A673 (cell line): ENCODE measurements at regions not wholly inside any gene's neighbourhood (a gene's known extent, or its start where the extent isn't known, plus 50 kb on each side); places are given as distances from the start of the nearest gene placed in this dataset.
A peak's percentile ranks its signal among the peaks of the same experiment; 100 is the strongest.

Experiments
- BruUV-seq: library from RNA; stranded (reverse); fragments of 400-500 nt; replicated peaks from 2 replicates; lab custom pipeline; 2021; lab: Mats Ljungman, UMichigan
- CTCF ChIA-PET: fragments of 300-600 bp; sonication (Branson Sonifier 250); formaldehyde crosslinking; loops from one replicate; lab custom pipeline; 2022; ENCODE audit warnings: antibody characterized with exemption; lab: Charles Lee
- POLR2A ChIA-PET: fragments of 300-600 bp; sonication (Branson Sonifier 250); formaldehyde crosslinking; loops from one replicate; lab custom pipeline; 2022; ENCODE audit warnings: antibody characterized with exemption; ENCODE audit not compliant: low non-redundant PET; lab: Charles Lee
- DNase-seq: peaks from one replicate; pipeline ENCODE4 v3.0.0-alpha.2; 2015; ENCODE audit warnings: low spot score
- H3K27ac ChIP-seq: fragments of 200-600 bp; sonication (generic); 2 replicates; pipeline ENCODE4 v1.5.1; 2016; ENCODE audit warnings: mixed run types, low read depth, mild to moderate bottlenecking, mixed read lengths, antibody characterized with exemption, low read length; ENCODE audit not compliant: poor library complexity, severe bottlenecking
- H3K27me3 ChIP-seq: fragments of 200-600 bp; sonication (generic); replicated peaks from 2 replicates; pipeline ENCODE4 v1.6.1; 2017; ENCODE audit warnings: mixed run types, low read depth, mild to moderate bottlenecking, mixed read lengths, antibody characterized with exemption, low read length; ENCODE audit not compliant: insufficient read depth, poor library complexity
- H3K36me3 ChIP-seq: fragments of 200-600 bp; sonication (generic); 2 replicates; pipeline ENCODE4 v1.6.1; 2016; ENCODE audit warnings: mixed run types, mild to moderate bottlenecking, mixed read lengths, antibody characterized with exemption, low read length; ENCODE audit not compliant: insufficient read depth, poor library complexity, severe bottlenecking
- H3K4me1 ChIP-seq: fragments of 200-600 bp; sonication (generic); 2 replicates; pipeline ENCODE4 v1.6.1; 2017; ENCODE audit warnings: mixed run types, mild to moderate bottlenecking, mixed read lengths, antibody characterized with exemption, low read length; ENCODE audit not compliant: insufficient read depth, poor library complexity, severe bottlenecking
- H3K4me3 ChIP-seq: fragments of 200-600 bp; sonication (generic); 2 replicates; pipeline ENCODE4 v1.5.1; 2016; ENCODE audit warnings: low read depth, mixed run types, mild to moderate bottlenecking, mixed read lengths, low read length; ENCODE audit not compliant: poor library complexity, severe bottlenecking
- H3K9me3 ChIP-seq: fragments of 200-600 bp; sonication (generic); 2 replicates; pipeline ENCODE4 v1.6.1; 2016; ENCODE audit warnings: mixed run types, low read depth, mild to moderate bottlenecking, mixed read lengths, antibody characterized with exemption, low read length; ENCODE audit not compliant: poor library complexity, severe bottlenecking
- EZH2 ChIP-seq: fragments of 200-600 bp; sonication (generic); IDR thresholded peaks from 2 replicates; pipeline ENCODE4 v1.6.1; 2017; ENCODE audit warnings: borderline replicate concordance, low read depth, mild to moderate bottlenecking, mixed read lengths, antibody characterized with exemption, low read length; ENCODE audit not compliant: poor library complexity, severe bottlenecking
- intact Hi-C: fragments of 100-400 bp; cut with micrococcal nuclease; formaldehyde crosslinking; loops from one replicate; pipeline ENCODE4 v1.10.0; 2022; ENCODE audit not compliant: unreplicated experiment
- TF ChIP-seq, protein P1 (sequence below): fragments of 300-800, 200-600 bp; sonication (generic); conservative IDR thresholded peaks from 2 replicates; pipeline ENCODE4 v1.5.1; 2017; ENCODE audit warnings: low read depth, mild to moderate bottlenecking, antibody characterized with exemption, low read length, moderate library complexity, mixed read lengths

DNA sequence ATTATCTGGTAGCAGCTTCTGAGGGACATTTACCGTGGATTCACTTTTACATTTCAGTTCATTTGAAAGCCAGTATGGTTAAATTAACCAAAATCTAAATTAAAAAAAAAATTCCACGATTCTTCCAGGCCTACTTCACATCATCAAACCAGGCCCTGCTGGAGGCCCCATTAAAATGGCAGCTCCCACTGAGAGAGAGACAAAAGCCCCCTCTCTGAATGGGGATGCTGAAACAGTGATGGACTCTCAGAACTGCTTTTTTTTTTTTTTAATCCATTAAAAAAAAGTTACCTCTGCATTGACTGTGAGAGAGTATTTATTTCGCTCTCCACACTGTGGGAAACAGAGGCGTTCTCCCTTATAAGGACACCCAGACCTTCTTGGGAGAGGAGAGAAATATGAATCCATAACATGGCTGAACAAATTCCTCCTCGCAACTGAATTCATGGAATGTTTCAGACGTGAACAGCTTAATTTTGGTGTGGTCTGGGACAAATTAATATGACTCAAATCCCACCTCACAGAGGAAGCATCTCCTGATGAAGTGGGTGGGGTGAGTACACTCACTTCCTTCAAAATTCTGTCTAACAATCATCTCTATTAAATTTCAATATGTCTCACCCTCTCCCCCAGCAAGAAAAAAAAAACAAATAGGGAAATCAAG lies 73.5 kb downstream of the SAMD9 start:
- Histone ChIP-seq H3K36me3 (no peaks in the 10 kb centered on the region), H3K9me3 (no peaks in the 10 kb centered on the region), H3K4me1 (peaks cover 4% of the 10 kb centered on the region), H3K4me3 (no peak overlapping the region), H3K27me3 (no peaks in the 10 kb centered on the region), H3K27ac (no peak overlapping the region)
- CTCF ChIA-PET: interaction anchor here (0.6 kb wide), 1 partner anchor 182 kb away, joined by 3 read pairs; no protein-coding TSS in a partner anchor
- POLR2A ChIA-PET: no interaction called here
- TF ChIP-seq, protein P1, sequence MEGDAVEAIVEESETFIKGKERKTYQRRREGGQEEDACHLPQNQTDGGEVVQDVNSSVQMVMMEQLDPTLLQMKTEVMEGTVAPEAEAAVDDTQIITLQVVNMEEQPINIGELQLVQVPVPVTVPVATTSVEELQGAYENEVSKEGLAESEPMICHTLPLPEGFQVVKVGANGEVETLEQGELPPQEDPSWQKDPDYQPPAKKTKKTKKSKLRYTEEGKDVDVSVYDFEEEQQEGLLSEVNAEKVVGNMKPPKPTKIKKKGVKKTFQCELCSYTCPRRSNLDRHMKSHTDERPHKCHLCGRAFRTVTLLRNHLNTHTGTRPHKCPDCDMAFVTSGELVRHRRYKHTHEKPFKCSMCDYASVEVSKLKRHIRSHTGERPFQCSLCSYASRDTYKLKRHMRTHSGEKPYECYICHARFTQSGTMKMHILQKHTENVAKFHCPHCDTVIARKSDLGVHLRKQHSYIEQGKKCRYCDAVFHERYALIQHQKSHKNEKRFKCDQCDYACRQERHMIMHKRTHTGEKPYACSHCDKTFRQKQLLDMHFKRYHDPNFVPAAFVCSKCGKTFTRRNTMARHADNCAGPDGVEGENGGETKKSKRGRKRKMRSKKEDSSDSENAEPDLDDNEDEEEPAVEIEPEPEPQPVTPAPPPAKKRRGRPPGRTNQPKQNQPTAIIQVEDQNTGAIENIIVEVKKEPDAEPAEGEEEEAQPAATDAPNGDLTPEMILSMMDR: no peak
- no peak for TF ChIP-seq EZH2
- BruUV-seq: no TSS peak
- peak; percentile 61 for DNase-seq
- intact Hi-C loops: no loop called here

DNA sequence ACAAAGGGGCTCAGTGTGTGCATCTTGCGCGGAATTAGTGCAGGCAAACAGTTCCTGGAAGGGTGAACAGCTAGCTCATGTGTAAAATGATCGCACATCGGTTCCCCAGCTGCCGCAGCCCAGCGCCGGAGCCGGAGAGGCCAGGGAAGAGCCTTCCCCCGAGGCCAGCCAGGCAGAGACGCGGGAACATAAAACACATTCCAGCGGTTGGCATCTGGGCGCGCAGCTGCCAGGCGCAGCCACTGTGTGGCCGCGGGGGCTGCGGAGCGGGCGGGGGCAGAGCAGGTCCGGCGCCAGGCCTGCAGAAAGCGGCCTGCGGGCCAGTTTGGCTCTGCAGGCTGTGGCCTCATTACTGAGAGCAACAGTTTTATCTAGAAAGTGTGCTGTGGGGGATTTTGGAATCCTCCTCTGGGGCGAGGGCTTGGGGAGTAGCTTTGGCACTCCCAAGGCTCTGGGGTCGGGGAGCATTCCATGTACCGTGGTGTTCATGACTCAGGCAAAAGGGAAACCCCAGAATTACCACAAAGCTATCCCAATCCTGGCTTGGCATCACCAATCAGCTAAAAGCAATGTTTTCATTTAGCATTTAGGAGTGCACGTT lies 74.3 kb downstream of the SAMD9 start:
- H3K36me3 ChIP-seq: no peaks in the 10 kb centered on the region
- peaks cover 4% of the 10 kb centered on the region for H3K4me1 ChIP-seq
- no peak for TF ChIP-seq EZH2
- TF ChIP-seq, protein P1: no peak
- H3K9me3 ChIP-seq: no peaks in the 10 kb centered on the region
- intact Hi-C loops: no loop called here
- no TSS peak for BruUV-seq
- ChIA-PET POLR2A (no interaction called here), CTCF (interaction anchor here (0.6 kb wide), 1 partner anchor 182 kb away, joined by 3 read pairs; no protein-coding TSS in a partner anchor)
- DNase-seq: peak; percentile 22
- H3K4me3 ChIP-seq: no peak overlapping the region
- no peaks in the 10 kb centered on the region for H3K27me3 ChIP-seq
- no peak overlapping the region for H3K27ac ChIP-seq

- Histone ChIP-seq H3K4me1 (peaks cover 4% of the 10 kb centered on the region), H3K27me3 (no peaks in the 10 kb centered on the region), H3K9me3 (no peaks in the 10 kb centered on the region), H3K4me3 (no peak overlapping the region), H3K36me3 (no peaks in the 10 kb centered on the region), H3K27ac (no peak overlapping the region)
- TF ChIP-seq EZH2: no peak
- TF ChIP-seq, protein P1: no peak
- intact Hi-C loops: no loop called here
- no TSS peak for BruUV-seq
- ChIA-PET CTCF (no interaction called here), POLR2A (no interaction called here)
- DNase-seq: no peak
Observed at GRCh38 chr7:93040355-93040754, 77.4 kb downstream of the SAMD9 start.
